Trophoblast cell (in vitro differentiated cells and primary cell): ENCODE measurements at regions not wholly inside any gene's neighbourhood (a gene's known extent, or its start where the extent isn't known, plus 50 kb on each side); places are given as distances from the start of the nearest gene placed in this dataset.
A peak's percentile ranks its signal among the peaks of the same experiment; 100 is the strongest.

ENCODE experiments used
- DNase-seq, 2 donors: peaks; one replicate each; pipeline ENCODE4 v3.0.0-alpha.2; 2016
- H2AFZ ChIP-seq: 2 replicates; pipeline ENCODE4 v1.6.1; 2013; ENCODE audit warnings: low read length, moderate library complexity, mild to moderate bottlenecking; ENCODE audit not compliant: insufficient read depth, poor library complexity
- H2AK5ac ChIP-seq: 2 replicates; pipeline ENCODE4 v1.6.1; 2013; ENCODE audit warnings: mild to moderate bottlenecking, low read length
- H2BK120ac ChIP-seq: 2 replicates; pipeline ENCODE4 v1.6.1; 2013; ENCODE audit warnings: low read length, mild to moderate bottlenecking, moderate library complexity; ENCODE audit not compliant: insufficient read depth, poor library complexity
- H2BK12ac ChIP-seq: 2 replicates; pipeline ENCODE4 v1.6.1; 2013; ENCODE audit warnings: mild to moderate bottlenecking, low read length, moderate library complexity
- H2BK5ac ChIP-seq: 2 replicates; pipeline ENCODE4 v1.6.1; 2013; ENCODE audit warnings: low read length, low read depth, moderate library complexity, mild to moderate bottlenecking; ENCODE audit not compliant: poor library complexity
- H3K14ac ChIP-seq: 2 replicates; pipeline ENCODE4 v1.6.1; 2013; ENCODE audit warnings: mild to moderate bottlenecking, low read length
- H3K18ac ChIP-seq: 2 replicates; pipeline ENCODE4 v1.6.1; 2013; ENCODE audit warnings: mild to moderate bottlenecking, low read length
- H3K23ac ChIP-seq: 2 replicates; pipeline ENCODE4 v1.6.1; 2013; ENCODE audit warnings: low read length
- H3K27ac ChIP-seq: 2 replicates; pipeline ENCODE4 v1.5.1; 2013; ENCODE audit warnings: low read depth, mild to moderate bottlenecking, inconsistent platforms, low read length, moderate library complexity
- H3K27me3 ChIP-seq: 2 replicates; pipeline ENCODE4 v1.6.1; 2013; ENCODE audit warnings: inconsistent platforms, mild to moderate bottlenecking, low read length, moderate library complexity; ENCODE audit not compliant: insufficient read depth
- H3K36me3 ChIP-seq, 2 experiments: 1 replicate in 1 of 2; 2 replicates in 1 of 2; pipeline ENCODE4 v1.6.1; 2013; ENCODE audit warnings: low read length in 2 of 2, mild to moderate bottlenecking in 2 of 2, moderate library complexity in 1 of 2; ENCODE audit not compliant: insufficient read depth in 2 of 2, control insufficient read depth in 1 of 2
- H3K4ac ChIP-seq: 2 replicates; pipeline ENCODE4 v1.6.1; 2013; ENCODE audit warnings: low read depth, mild to moderate bottlenecking, low read length, moderate library complexity
- H3K4me1 ChIP-seq, 2 experiments: 1 replicate in 1 of 2; 2 replicates in 1 of 2; pipeline ENCODE4 v1.6.1; 2013; ENCODE audit warnings: low read length in 2 of 2, mild to moderate bottlenecking in 2 of 2, moderate library complexity in 1 of 2; ENCODE audit not compliant: insufficient read depth in 2 of 2, control insufficient read depth in 1 of 2
- H3K4me2 ChIP-seq: 2 replicates; pipeline ENCODE4 v1.6.1; 2013; ENCODE audit warnings: inconsistent platforms, mild to moderate bottlenecking, low read length, moderate library complexity
- H3K4me3 ChIP-seq: 2 replicates; pipeline ENCODE4 v1.5.1; 2013; ENCODE audit warnings: mild to moderate bottlenecking, low read depth, low read length, inconsistent platforms
- H3K79me1 ChIP-seq: one replicate; pipeline ENCODE4 v1.6.1; 2013; ENCODE audit warnings: low read length
- H3K79me2 ChIP-seq: 2 replicates; pipeline ENCODE4 v1.6.1; 2013; ENCODE audit warnings: low read length, mild to moderate bottlenecking; ENCODE audit not compliant: control insufficient read depth, insufficient read depth, poor library complexity
- H3K9ac ChIP-seq: 2 replicates; pipeline ENCODE4 v1.6.1; 2013; ENCODE audit warnings: mild to moderate bottlenecking, low read length
- H3K9me3 ChIP-seq: 2 replicates; pipeline ENCODE4 v1.6.1; 2013; ENCODE audit warnings: low read depth, mild to moderate bottlenecking, control low read depth, inconsistent platforms, low read length; ENCODE audit not compliant: insufficient read depth
- H4K12ac ChIP-seq: 2 replicates; pipeline ENCODE4 v1.6.1; 2013; ENCODE audit warnings: low read depth, mild to moderate bottlenecking, low read length, moderate library complexity
- H4K8ac ChIP-seq: 2 replicates; pipeline ENCODE4 v1.6.1; 2013; ENCODE audit warnings: low read depth, mild to moderate bottlenecking, low read length, moderate library complexity
- H4K91ac ChIP-seq: one replicate; pipeline ENCODE4 v1.6.1; 2013; ENCODE audit warnings: low read depth, mild to moderate bottlenecking, low read length, moderate library complexity
- WGBS: extraction: QIAGEN DNeasy Blood & Tissue Kit; methylation state at CpG from one replicate; pipeline ENCODE4 v1.1.7; 2013; ENCODE audit warnings: missing lambda C conversion rate; ENCODE audit not compliant: insufficient read length, insufficient coverage; ENCODE audit errors: extremely low coverage; 5-methylcytosine and 5-hydroxymethylcytosine counted together

DNA sequence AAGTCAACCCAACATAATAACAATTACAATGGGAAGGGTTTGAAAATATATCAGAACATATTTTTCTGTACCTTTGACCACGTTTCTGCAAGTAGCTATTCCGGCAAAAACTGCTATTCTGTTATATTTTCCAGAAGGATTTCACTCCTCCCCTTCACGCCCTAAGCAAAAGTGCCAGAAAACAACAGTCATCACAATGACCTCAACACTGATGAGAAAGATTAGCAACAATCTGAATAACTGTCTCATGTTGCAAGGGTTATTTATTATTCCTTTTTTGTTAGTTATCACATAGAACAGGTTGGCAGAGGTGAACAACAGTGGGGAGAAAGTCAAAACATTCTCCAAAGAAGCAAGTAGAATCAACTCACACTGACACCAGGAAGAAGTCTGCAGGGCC lies 269.4 kb upstream of the ARRDC4 start:
- no peak overlapping the region for H3K23ac ChIP-seq
- H2AFZ ChIP-seq: no peak overlapping the region
- H3K79me1 ChIP-seq: no peaks in the 10 kb centered on the region
- no peak overlapping the region for H3K9ac ChIP-seq
- no peak overlapping the region for H4K8ac ChIP-seq
- H3K36me3 ChIP-seq: no peaks in the 10 kb centered on the region
- no peak overlapping the region for H4K91ac ChIP-seq
- no peak overlapping the region for H2AK5ac ChIP-seq
- WGBS: no CpG with 5 or more reads among the region's 3 CpGs
- H3K4me1 ChIP-seq: peaks cover 0 to 5% of the 10 kb centered on the region in 2 experiments
- no peak overlapping the region for H3K18ac ChIP-seq
- H2BK12ac ChIP-seq: no peak overlapping the region
- peak; percentile 43 to 89 for DNase-seq
- no peak overlapping the region for H3K4ac ChIP-seq
- H2BK5ac ChIP-seq: no peak overlapping the region
- no peak overlapping the region for H3K14ac ChIP-seq
- H3K79me2 ChIP-seq: no peaks in the 10 kb centered on the region
- H3K4me2 ChIP-seq: no peak overlapping the region
- H3K9me3 ChIP-seq: no peaks in the 10 kb centered on the region
- H4K12ac ChIP-seq: no peak overlapping the region
- H2BK120ac ChIP-seq: no peak overlapping the region
- H3K27me3 ChIP-seq: no peaks in the 10 kb centered on the region
- no peak overlapping the region for H3K27ac ChIP-seq
- no peak overlapping the region for H3K4me3 ChIP-seq

DNA sequence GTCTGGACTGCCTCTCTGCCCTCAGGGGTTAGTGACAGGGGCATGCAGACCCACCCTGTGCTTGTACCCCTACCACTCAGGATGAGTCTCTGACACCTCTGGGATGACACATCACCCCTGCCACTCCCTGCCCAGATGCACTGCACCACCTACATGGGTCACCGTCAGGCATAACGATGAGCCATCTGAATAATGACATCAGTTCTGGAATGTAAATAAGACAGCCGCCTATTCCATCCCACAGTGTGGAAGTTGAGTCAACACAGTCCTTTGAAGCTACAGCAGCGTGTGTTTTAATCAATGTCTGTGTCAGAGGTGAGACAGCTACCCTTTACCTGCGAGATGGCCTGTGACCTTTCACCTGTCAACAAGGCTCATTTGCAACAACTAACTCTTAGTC lies 268.7 kb upstream of the ARRDC4 start:
- H3K79me2 ChIP-seq: no peaks in the 10 kb centered on the region
- peak; percentile 88 to 93 for DNase-seq
- H2BK120ac ChIP-seq: no peak overlapping the region
- no peak overlapping the region for H4K8ac ChIP-seq
- H3K18ac ChIP-seq: no peak overlapping the region
- no peaks in the 10 kb centered on the region for H3K79me1 ChIP-seq
- H2BK12ac ChIP-seq: no peak overlapping the region
- H3K27ac ChIP-seq: no peak overlapping the region
- H3K4me3 ChIP-seq: no peak overlapping the region
- H3K36me3 ChIP-seq: no peaks in the 10 kb centered on the region
- no peak overlapping the region for H4K12ac ChIP-seq
- no peak overlapping the region for H3K4ac ChIP-seq
- no peak overlapping the region for H2AK5ac ChIP-seq
- no peaks in the 10 kb centered on the region for H3K9me3 ChIP-seq
- H3K23ac ChIP-seq: peak overlapping the region; percentile 61
- H2AFZ ChIP-seq: no peak overlapping the region
- H3K14ac ChIP-seq: no peak overlapping the region
- no peak overlapping the region for H4K91ac ChIP-seq
- no CpG with 5 or more reads among the region's 5 CpGs for WGBS
- no peak overlapping the region for H3K9ac ChIP-seq
- no peak overlapping the region for H2BK5ac ChIP-seq
- H3K27me3 ChIP-seq: no peaks in the 10 kb centered on the region
- no peak overlapping the region for H3K4me2 ChIP-seq
- H3K4me1 ChIP-seq: peaks cover 0 to 5% of the 10 kb centered on the region in 2 experiments

DNA sequence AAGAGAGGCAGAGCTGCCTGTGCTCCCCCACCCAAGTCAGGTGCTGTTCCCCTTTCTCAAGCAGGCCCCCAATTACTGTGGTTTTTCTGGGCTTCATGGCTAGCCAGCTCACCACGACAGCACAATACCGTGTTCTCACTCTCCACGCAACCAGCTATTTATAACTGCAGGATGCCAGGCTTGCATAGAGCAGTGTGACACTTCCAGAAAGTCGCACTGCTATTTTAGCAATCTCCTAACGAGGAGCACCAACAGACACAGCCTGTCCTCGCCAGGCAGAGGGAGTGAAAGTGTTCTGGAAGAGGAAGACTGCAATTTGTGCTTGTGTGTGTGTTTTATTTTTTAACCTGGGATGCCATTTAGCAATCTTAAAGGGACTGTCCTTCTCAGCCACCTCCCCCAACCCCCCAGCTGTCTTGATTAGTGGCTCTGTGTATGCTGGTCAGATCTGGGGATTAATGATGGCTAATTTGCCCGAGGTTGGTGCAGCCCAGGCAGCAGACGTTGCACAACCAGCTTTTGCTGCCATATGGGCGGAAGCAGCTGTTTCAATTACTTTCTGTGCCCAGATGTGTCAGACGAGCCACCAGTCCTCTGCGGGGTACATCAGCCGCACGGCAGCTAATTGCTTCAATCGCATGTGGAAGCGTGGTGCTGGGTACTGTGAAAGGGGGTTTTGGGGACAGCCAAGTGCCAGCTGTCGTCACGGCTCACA lies 268.0 kb upstream of the ARRDC4 start:
- no peaks in the 10 kb centered on the region for H3K27me3 ChIP-seq
- no peak overlapping the region for H3K4me3 ChIP-seq
- H3K36me3 ChIP-seq: no peaks in the 10 kb centered on the region
- H2BK12ac ChIP-seq: no peak overlapping the region
- no peaks in the 10 kb centered on the region for H3K79me2 ChIP-seq
- no peak overlapping the region for H3K18ac ChIP-seq
- no peaks in the 10 kb centered on the region for H3K9me3 ChIP-seq
- no peaks in the 10 kb centered on the region for H3K79me1 ChIP-seq
- no peak overlapping the region for H3K14ac ChIP-seq
- no peak overlapping the region for H2AK5ac ChIP-seq
- no peak overlapping the region for H3K4ac ChIP-seq
- DNase-seq: peak in 1 of 2 donors; percentile 5
- no peak overlapping the region for H4K91ac ChIP-seq
- no peak overlapping the region for H2BK5ac ChIP-seq
- no peak overlapping the region for H2AFZ ChIP-seq
- no peak overlapping the region for H3K27ac ChIP-seq
- no peak overlapping the region for H4K8ac ChIP-seq
- H3K23ac ChIP-seq: no peak overlapping the region
- H4K12ac ChIP-seq: no peak overlapping the region
- WGBS: no CpG with 5 or more reads among the region's 17 CpGs
- peaks cover 0 to 5% of the 10 kb centered on the region in 2 experiments for H3K4me1 ChIP-seq
- H2BK120ac ChIP-seq: no peak overlapping the region
- H3K4me2 ChIP-seq: no peak overlapping the region
- H3K9ac ChIP-seq: no peak overlapping the region

DNA sequence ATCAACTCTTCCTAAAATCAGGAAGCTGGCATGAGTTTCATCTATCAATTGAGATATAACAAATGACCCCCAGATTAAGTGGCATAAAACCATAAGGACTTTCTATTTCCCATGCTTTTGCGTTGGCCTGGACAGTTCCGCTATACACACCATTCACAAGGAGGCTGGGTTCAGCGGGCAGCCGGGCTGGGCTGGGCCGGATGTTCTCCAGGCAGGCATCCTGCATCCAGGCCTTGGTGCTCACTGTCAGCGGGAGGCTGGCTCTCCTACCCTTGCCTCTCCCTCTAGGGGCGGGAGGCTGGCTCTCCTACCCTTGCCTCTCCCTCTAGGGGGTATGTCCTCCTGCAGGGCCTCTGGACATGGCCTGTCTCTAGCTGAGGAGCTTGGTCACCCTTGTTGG lies 266.0 kb upstream of the ARRDC4 start:
- H2BK5ac ChIP-seq: no peak overlapping the region
- H3K79me1 ChIP-seq: no peaks in the 10 kb centered on the region
- H2AFZ ChIP-seq: no peak overlapping the region
- no peaks in the 10 kb centered on the region for H3K27me3 ChIP-seq
- no peak overlapping the region for H3K23ac ChIP-seq
- WGBS: no CpG with 5 or more reads among the region's 7 CpGs
- H3K79me2 ChIP-seq: no peaks in the 10 kb centered on the region
- H3K4me3 ChIP-seq: no peak overlapping the region
- no peaks in the 10 kb centered on the region for H3K36me3 ChIP-seq
- no peak overlapping the region for H3K4ac ChIP-seq
- H3K14ac ChIP-seq: no peak overlapping the region
- H3K9me3 ChIP-seq: no peaks in the 10 kb centered on the region
- no peak overlapping the region for H2BK120ac ChIP-seq
- H2BK12ac ChIP-seq: no peak overlapping the region
- H3K4me2 ChIP-seq: no peak overlapping the region
- H3K18ac ChIP-seq: no peak overlapping the region
- no peak overlapping the region for H2AK5ac ChIP-seq
- no peak overlapping the region for H4K8ac ChIP-seq
- H4K91ac ChIP-seq: no peak overlapping the region
- no peak overlapping the region for H3K27ac ChIP-seq
- no peak overlapping the region for H3K9ac ChIP-seq
- no peak for DNase-seq
- no peak overlapping the region for H4K12ac ChIP-seq
- H3K4me1 ChIP-seq: peaks cover 0 to 5% of the 10 kb centered on the region in 2 experiments
